ENCODE measurements at regions not wholly inside any gene's neighbourhood (a gene's known extent, or its start where the extent isn't known, plus 50 kb on each side); places are given as distances from the start of the nearest gene placed in this dataset.

DNA sequence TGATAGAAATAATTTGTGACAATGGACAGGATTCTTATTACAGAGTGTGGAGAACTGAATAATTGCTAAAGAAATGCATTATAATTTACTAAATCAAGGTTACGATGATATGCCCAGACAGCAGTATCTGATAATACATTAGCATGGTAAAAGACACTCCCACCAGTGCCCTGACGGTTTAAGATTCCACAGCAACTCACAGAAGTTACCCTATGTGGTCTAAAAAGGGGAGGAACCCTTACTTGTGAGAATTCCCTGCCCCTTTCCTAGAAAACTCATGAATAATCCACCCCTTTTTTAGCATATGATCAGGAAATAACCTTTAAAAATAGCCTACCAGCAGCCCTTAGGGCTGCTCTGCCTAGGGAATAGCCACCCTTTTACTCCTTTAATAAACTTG lies 244.7 kb upstream of the SLC24A2 start:
- Histone ChIP-seq H4K20me1 (ENCODE audit: insufficient read depth, low read length) (no peaks in the 10 kb centered on the region), H3K14ac (replicated peaks; ENCODE audit: low read depth, low read length) (no peak overlapping the region), H3K56ac (ENCODE audit: extremely low read depth, insufficient read depth, low read length) (no peak overlapping the region), H3K36me3 (ENCODE audit: control insufficient read depth, insufficient read depth, low read length) (no peaks in the 10 kb centered on the region), H2BK120ac (ENCODE audit: low read depth, low read length) (no peak overlapping the region), H3K4me2 (ENCODE audit: low read depth, low read length) (no peak overlapping the region), H3K27ac (ENCODE audit: insufficient read depth, low read length) (no peak overlapping the region), H2AK5ac (ENCODE audit: low read depth, low read length) (no peak overlapping the region), H2BK20ac (ENCODE audit: low read depth, low read length) (no peak overlapping the region), H3K4ac (ENCODE audit: low read depth, low read length) (no peak overlapping the region), H3K9ac (ENCODE audit: low read depth, low read length) (no peak overlapping the region), H2BK5ac (ENCODE audit: low read depth, low read length, poor library complexity, severe bottlenecking) (no peak overlapping the region), H3K9me3 (ENCODE audit: control insufficient read depth, insufficient read depth, low read length) (no peaks in the 10 kb centered on the region), H3K4me3 (ENCODE audit: insufficient read depth, low read depth, low read length) (no peak overlapping the region), H3K9me1 (ENCODE audit: insufficient read depth, low read length) (no peaks in the 10 kb centered on the region), H2AFZ (replicated peaks; ENCODE audit: low read length, poor library complexity) (no peak overlapping the region), H3K79me1 (ENCODE audit: low read depth in 1 of 2, low read length in 2 of 2) (no peaks in the 10 kb centered on the region), H4K5ac (ENCODE audit: low read depth, low read length) (no peak overlapping the region), H4K91ac (ENCODE audit: insufficient read depth, low read depth, low read length) (no peak overlapping the region), H3K23ac (ENCODE audit: low read depth, low read length) (no peak overlapping the region), H4K8ac (ENCODE audit: low read depth in 2 of 2, low read length in 2 of 2) (no peak overlapping the region), H3K4me1 (ENCODE audit: control insufficient read depth, insufficient read depth, low read length) (no peaks in the 10 kb centered on the region; the same call in 1 of the 2 replicates), H2AK9ac (replicated peaks; ENCODE audit: low read depth, low read length, poor library complexity) (no peak overlapping the region), H3K27me3 (ENCODE audit: control insufficient read depth, insufficient read depth, low read length) (peaks cover 6% of the 10 kb centered on the region), H3K18ac (ENCODE audit: low read depth, low read length) (no peak overlapping the region), H2BK15ac (ENCODE audit: low read depth, low read length) (no peak overlapping the region)
- intact Hi-C loops (cut with micrococcal nuclease) (no loop called here), in situ Hi-C loops (cut with MboI; ENCODE audit: low sequenced_read_pairs) (no loop called here), dilution Hi-C loops (cut with HindIII; ENCODE audit: low sequenced_read_pairs, unreplicated experiment) (no loop called here)
- DNase-seq, result no peak
- TF ChIP-seq, protein P1, sequence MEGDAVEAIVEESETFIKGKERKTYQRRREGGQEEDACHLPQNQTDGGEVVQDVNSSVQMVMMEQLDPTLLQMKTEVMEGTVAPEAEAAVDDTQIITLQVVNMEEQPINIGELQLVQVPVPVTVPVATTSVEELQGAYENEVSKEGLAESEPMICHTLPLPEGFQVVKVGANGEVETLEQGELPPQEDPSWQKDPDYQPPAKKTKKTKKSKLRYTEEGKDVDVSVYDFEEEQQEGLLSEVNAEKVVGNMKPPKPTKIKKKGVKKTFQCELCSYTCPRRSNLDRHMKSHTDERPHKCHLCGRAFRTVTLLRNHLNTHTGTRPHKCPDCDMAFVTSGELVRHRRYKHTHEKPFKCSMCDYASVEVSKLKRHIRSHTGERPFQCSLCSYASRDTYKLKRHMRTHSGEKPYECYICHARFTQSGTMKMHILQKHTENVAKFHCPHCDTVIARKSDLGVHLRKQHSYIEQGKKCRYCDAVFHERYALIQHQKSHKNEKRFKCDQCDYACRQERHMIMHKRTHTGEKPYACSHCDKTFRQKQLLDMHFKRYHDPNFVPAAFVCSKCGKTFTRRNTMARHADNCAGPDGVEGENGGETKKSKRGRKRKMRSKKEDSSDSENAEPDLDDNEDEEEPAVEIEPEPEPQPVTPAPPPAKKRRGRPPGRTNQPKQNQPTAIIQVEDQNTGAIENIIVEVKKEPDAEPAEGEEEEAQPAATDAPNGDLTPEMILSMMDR (conservative IDR thresholded peaks at IDR 0.05; ENCODE audit: low read depth, low read length), result no peak
- TF ChIP-seq, protein P2, sequence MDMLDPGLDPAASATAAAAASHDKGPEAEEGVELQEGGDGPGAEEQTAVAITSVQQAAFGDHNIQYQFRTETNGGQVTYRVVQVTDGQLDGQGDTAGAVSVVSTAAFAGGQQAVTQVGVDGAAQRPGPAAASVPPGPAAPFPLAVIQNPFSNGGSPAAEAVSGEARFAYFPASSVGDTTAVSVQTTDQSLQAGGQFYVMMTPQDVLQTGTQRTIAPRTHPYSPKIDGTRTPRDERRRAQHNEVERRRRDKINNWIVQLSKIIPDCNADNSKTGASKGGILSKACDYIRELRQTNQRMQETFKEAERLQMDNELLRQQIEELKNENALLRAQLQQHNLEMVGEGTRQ (IDR thresholded peaks at IDR 0.05; ENCODE audit: low read depth, low read length), result no peak
- TF ChIP-seq FOS (IDR thresholded peaks at IDR 0.05; ENCODE audit: low read depth, low read length) (no peak), SMC3 (IDR thresholded peaks at IDR 0.05; ENCODE audit: low read depth, low read length) (no peak), RCOR1 (IDR thresholded peaks at IDR 0.05; ENCODE audit: insufficient replicate concordance, low read length) (no peak), MXI1 (IDR thresholded peaks at IDR 0.05; ENCODE audit: borderline replicate concordance, low read depth, low read length) (no peak), CHD1 (IDR thresholded peaks at IDR 0.05; ENCODE audit: low read depth, low read length) (no peak), MAZ (IDR thresholded peaks at IDR 0.05; ENCODE audit: borderline replicate concordance, low read depth, low read length) (no peak), CEBPB (IDR thresholded peaks at IDR 0.05; ENCODE audit: low read depth, low read length) (no peak), MAFK (IDR thresholded peaks at IDR 0.05; ENCODE audit: low read depth, low read length) (no peak), NFE2L2 (IDR thresholded peaks at IDR 0.05; ENCODE audit: low read depth, low read length) (no peak), POLR2A (IDR thresholded peaks at IDR 0.05; ENCODE audit: low read depth, low read length) (no peak), BHLHE40 (IDR thresholded peaks at IDR 0.05; ENCODE audit: low read depth, low read length) (no peak), RFX5 (IDR thresholded peaks at IDR 0.05; ENCODE audit: low read depth, low read length) (no peak), RAD21 (IDR thresholded peaks at IDR 0.05; ENCODE audit: low read length) (no peak)
- TF ChIP-seq, protein P3, sequence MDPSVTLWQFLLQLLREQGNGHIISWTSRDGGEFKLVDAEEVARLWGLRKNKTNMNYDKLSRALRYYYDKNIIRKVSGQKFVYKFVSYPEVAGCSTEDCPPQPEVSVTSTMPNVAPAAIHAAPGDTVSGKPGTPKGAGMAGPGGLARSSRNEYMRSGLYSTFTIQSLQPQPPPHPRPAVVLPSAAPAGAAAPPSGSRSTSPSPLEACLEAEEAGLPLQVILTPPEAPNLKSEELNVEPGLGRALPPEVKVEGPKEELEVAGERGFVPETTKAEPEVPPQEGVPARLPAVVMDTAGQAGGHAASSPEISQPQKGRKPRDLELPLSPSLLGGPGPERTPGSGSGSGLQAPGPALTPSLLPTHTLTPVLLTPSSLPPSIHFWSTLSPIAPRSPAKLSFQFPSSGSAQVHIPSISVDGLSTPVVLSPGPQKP (IDR thresholded peaks at IDR 0.05; ENCODE audit: borderline replicate concordance, low read depth, low read length), result no peak
- ATAC-seq (ENCODE audit: low read depth), result no peak
- ChIA-PET POLR2A (ENCODE audit: unreplicated experiment) (interaction anchor here (0.6 kb wide), 1 partner anchor 149 kb away, joined by 9 read pairs; no protein-coding TSS in a partner anchor), CTCF (interaction anchor here (0.7 kb wide), 1 partner anchor 55 kb away, joined by 3 read pairs; no protein-coding TSS in a partner anchor)
- WGBS, 2 experiments (ENCODE audit: extremely low coverage in 2 of 2, insufficient read length in 1 of 2), result no CpG with 5 or more reads among the region's 2 CpGs
- no TSS peak for BruUV-seq (replicated peaks)
